ENCODE measurements at regions not wholly inside any gene's neighbourhood (a gene's known extent, or its start where the extent isn't known, plus 50 kb on each side); places are given as distances from the start of the nearest gene placed in this dataset.
"Not testable (repeated sequence)": the region's sequence is repeated elsewhere in the genome, so short reads cannot be mapped to it uniquely, and the experiment has no call there.

DNA sequence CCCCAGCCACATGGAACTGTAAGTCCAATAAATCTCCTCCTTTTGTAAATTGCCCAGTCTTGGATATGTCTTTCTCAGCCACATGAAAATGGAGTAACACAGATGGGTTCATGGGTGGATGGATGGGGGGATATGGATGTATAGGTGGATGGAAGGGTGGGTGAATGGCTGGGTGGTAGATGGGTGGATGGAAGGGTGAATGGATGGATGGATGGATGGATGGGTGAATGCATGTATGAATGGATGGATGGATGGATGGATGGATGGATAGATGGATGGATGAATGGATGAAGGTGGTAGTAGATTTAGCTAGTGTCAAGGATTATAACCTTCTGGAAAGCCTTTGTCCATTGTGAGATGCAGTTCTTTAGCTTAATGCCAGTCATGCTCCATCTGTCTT is 146.1 kb upstream of the ATP2B2 start:
- ChIA-PET POLR2A (no interaction called here), CTCF (no interaction called here)
- Mint-ChIP-seq H3K4me3 (ENCODE audit: unreplicated experiment) (no peak overlapping the region), H3K36me3 (ENCODE audit: insufficient read depth, unreplicated experiment) (no peaks in the 10 kb centered on the region), H3K27ac (ENCODE audit: low read depth, unreplicated experiment) (no peak overlapping the region), H3K4me1 (ENCODE audit: insufficient read depth, unreplicated experiment) (no peaks in the 10 kb centered on the region), H3K27me3 (ENCODE audit: insufficient read depth, unreplicated experiment) (peaks cover 47% of the 10 kb centered on the region), H3K9me3 (ENCODE audit: unreplicated experiment) (no peaks in the 10 kb centered on the region)
- no TSS peak for BruUV-seq (replicated peaks)
- TF ChIP-seq, protein P1, sequence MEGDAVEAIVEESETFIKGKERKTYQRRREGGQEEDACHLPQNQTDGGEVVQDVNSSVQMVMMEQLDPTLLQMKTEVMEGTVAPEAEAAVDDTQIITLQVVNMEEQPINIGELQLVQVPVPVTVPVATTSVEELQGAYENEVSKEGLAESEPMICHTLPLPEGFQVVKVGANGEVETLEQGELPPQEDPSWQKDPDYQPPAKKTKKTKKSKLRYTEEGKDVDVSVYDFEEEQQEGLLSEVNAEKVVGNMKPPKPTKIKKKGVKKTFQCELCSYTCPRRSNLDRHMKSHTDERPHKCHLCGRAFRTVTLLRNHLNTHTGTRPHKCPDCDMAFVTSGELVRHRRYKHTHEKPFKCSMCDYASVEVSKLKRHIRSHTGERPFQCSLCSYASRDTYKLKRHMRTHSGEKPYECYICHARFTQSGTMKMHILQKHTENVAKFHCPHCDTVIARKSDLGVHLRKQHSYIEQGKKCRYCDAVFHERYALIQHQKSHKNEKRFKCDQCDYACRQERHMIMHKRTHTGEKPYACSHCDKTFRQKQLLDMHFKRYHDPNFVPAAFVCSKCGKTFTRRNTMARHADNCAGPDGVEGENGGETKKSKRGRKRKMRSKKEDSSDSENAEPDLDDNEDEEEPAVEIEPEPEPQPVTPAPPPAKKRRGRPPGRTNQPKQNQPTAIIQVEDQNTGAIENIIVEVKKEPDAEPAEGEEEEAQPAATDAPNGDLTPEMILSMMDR (IDR thresholded peaks at IDR 0.05; ENCODE audit: unreplicated experiment) = no peak
- DNase-seq (ENCODE audit: unreplicated experiment) = no peak
- intact Hi-C loops (cut with micrococcal nuclease) = no loop called here

DNA sequence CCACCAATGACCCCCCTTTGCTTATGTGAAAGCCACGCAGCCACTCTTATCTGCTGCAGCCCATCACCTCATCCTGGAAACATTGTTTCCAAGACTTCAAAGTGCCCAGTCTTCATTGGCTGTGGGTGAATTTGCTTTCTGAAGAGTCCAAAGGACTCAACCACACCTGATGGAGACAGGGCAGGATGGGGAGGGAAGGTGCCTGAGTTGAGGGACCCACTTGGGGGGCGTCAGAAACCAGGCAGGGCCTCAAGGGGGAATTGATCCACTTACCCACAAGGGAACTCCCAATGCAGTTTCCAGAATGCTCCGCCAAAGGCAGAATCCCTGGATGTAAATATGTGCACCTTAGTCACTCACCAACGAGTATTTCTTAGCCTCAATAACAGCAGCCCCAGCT is 147.9 kb upstream of the ATP2B2 start:
- intact Hi-C loops (cut with micrococcal nuclease) = no loop called here
- ChIA-PET POLR2A (no interaction called here), CTCF (no interaction called here)
- no peak overlapping the region for H3K27ac Mint-ChIP-seq (ENCODE audit: low read depth, unreplicated experiment)
- no peaks in the 10 kb centered on the region for H3K36me3 Mint-ChIP-seq (ENCODE audit: insufficient read depth, unreplicated experiment)
- DNase-seq (ENCODE audit: unreplicated experiment) = no peak
- TF ChIP-seq, protein P1 (IDR thresholded peaks at IDR 0.05; ENCODE audit: unreplicated experiment) = no peak
- H3K27me3 Mint-ChIP-seq (ENCODE audit: insufficient read depth, unreplicated experiment) = peaks cover 64% of the 10 kb centered on the region
- H3K4me1 Mint-ChIP-seq (ENCODE audit: insufficient read depth, unreplicated experiment) = no peaks in the 10 kb centered on the region
- no peak overlapping the region for H3K4me3 Mint-ChIP-seq (ENCODE audit: unreplicated experiment)
- BruUV-seq (replicated peaks) = no TSS peak
- no peaks in the 10 kb centered on the region for H3K9me3 Mint-ChIP-seq (ENCODE audit: unreplicated experiment)

DNA sequence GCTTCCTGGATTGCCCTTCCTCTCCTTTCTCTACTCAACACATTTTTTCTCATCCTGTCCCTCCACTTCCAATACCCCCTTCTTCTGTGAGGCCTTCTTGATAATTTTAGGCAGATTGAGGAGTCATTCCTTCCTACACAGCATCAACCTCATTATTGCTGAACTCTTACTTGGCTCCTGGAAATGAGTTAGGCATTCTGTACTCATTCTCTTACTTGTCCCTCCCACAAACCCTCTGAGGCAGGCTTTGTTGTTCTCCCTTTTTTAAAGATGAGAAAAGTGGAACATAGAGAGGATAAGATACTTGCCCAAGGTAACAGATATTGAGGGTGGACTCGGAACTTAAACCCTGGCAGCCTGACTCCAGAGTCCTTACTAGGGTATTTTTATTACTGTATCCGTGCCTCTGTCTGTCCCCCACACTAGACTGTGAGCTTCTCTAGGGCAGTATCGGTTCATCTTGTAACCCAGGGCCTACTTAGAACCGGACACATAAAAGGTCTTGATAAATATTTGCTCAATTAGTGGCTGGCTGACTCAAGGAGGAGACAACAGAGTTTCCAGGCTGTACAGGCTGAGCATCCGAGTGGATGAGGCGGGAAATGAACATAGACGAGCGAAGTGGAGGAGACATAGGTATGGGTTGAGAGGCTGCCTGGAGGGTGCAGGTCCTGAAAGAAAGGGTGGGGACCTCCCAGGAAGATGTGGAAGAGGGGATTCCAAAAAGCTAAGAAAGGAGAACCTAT is 148.7 kb upstream of the ATP2B2 start:
- POLR2A ChIA-PET = no interaction called here
- intact Hi-C loops (cut with micrococcal nuclease) = no loop called here
- peaks cover 72% of the 10 kb centered on the region for H3K27me3 Mint-ChIP-seq (ENCODE audit: insufficient read depth, unreplicated experiment)
- CTCF ChIA-PET = interaction anchor here (0.7 kb wide), 1 partner anchor 736 kb away, joined by 4 read pairs; no protein-coding TSS in a partner anchor
- H3K4me1 Mint-ChIP-seq (ENCODE audit: insufficient read depth, unreplicated experiment) = no peaks in the 10 kb centered on the region
- no TSS peak for BruUV-seq (replicated peaks)
- TF ChIP-seq, protein P1 (IDR thresholded peaks at IDR 0.05; ENCODE audit: unreplicated experiment) = no peak
- no peaks in the 10 kb centered on the region for H3K9me3 Mint-ChIP-seq (ENCODE audit: unreplicated experiment)
- no peaks in the 10 kb centered on the region for H3K36me3 Mint-ChIP-seq (ENCODE audit: insufficient read depth, unreplicated experiment)
- DNase-seq (ENCODE audit: unreplicated experiment) = no peak
- H3K27ac Mint-ChIP-seq (ENCODE audit: low read depth, unreplicated experiment) = no peak overlapping the region
- H3K4me3 Mint-ChIP-seq (ENCODE audit: unreplicated experiment) = no peak overlapping the region

DNA sequence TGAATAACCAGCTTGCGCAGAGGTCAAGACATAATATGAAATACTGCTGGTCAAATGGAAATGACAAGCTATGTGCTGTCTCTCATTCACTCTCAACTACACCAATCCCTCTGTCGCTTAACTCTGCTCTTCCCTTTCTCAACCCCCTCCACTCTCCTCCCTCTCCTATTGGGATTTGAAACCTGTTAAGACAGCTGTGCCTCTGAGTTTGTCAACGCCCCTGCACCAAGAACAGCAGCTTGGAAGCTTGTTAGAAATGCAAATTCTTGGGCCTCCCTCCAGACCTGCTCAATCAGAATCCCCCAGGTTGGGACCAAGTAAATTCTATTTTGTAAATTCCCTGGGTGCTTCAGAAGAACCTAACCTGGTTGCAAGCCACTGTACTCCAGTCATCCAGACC is 149.7 kb upstream of the ATP2B2 start:
- H3K27ac Mint-ChIP-seq (ENCODE audit: low read depth, unreplicated experiment) = no peak overlapping the region
- BruUV-seq (replicated peaks) = no TSS peak
- peaks cover 83% of the 10 kb centered on the region for H3K27me3 Mint-ChIP-seq (ENCODE audit: insufficient read depth, unreplicated experiment)
- H3K4me1 Mint-ChIP-seq (ENCODE audit: insufficient read depth, unreplicated experiment) = no peaks in the 10 kb centered on the region
- ChIA-PET CTCF (interaction anchor here (0.5 kb wide), 1 partner anchor 238 kb away, joined by 3 read pairs; no protein-coding TSS in a partner anchor), POLR2A (no interaction called here)
- TF ChIP-seq, protein P1 (IDR thresholded peaks at IDR 0.05; ENCODE audit: unreplicated experiment) = no peak
- H3K9me3 Mint-ChIP-seq (ENCODE audit: unreplicated experiment) = no peaks in the 10 kb centered on the region
- no peak for DNase-seq (ENCODE audit: unreplicated experiment)
- no peaks in the 10 kb centered on the region for H3K36me3 Mint-ChIP-seq (ENCODE audit: insufficient read depth, unreplicated experiment)
- no peak overlapping the region for H3K4me3 Mint-ChIP-seq (ENCODE audit: unreplicated experiment)
- intact Hi-C loops (cut with micrococcal nuclease) = no loop called here

DNA sequence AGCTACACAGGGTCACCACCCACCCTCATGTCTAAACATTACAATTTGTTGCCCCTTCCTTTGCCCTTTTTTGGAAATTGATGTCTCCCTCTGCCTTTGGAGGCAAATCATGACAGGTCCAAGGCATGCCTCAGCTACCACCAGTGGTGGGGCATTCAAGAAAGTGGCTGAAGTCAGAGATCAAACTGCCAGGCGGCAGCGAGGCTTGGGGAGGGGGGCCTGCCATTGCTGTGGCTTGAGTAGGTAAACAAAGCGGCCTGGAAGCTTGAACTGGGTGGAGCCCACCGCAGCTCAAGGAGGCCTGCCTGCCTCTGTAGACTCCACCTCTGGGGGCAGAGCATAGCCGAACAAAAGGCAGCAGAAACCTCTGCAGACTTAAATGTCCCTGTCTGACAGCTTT is 152.0 kb upstream of the ATP2B2 start:
- CTCF ChIA-PET = interaction anchor here (0.6 kb wide), 2 partner anchors 16 to 162 kb away, joined by 3 to 4 read pairs; no protein-coding TSS in a partner anchor
- intact Hi-C loops (cut with micrococcal nuclease); POLR2A ChIA-PET; DNase-seq (ENCODE audit: unreplicated experiment); H3K36me3 Mint-ChIP-seq (ENCODE audit: insufficient read depth, unreplicated experiment); H3K4me1 Mint-ChIP-seq (ENCODE audit: insufficient read depth, unreplicated experiment); BruUV-seq (replicated peaks); H3K4me3 Mint-ChIP-seq (ENCODE audit: unreplicated experiment); H3K27ac Mint-ChIP-seq (ENCODE audit: low read depth, unreplicated experiment); H3K9me3 Mint-ChIP-seq (ENCODE audit: unreplicated experiment): not testable (repeated sequence)
- peaks cover 85% of the 10 kb centered on the region for H3K27me3 Mint-ChIP-seq (ENCODE audit: insufficient read depth, unreplicated experiment)

Data from MCF 10A (cell line).